HG03565 (cell line): ENCODE measurements at regions not wholly inside any gene's neighbourhood (a gene's known extent, or its start where the extent isn't known, plus 50 kb on each side); places are given as distances from the start of the nearest gene placed in this dataset.
"Not testable (repeated sequence)": the region's sequence is repeated elsewhere in the genome, so short reads cannot be mapped to it uniquely, and the experiment has no call there.

ENCODE experiments used
- ATAC-seq: cut with Tn5 transposase; IDR thresholded peaks from one replicate; pipeline ENCODE4 v1.9.1; 2021; ENCODE audit warnings: mild to moderate bottlenecking, moderate library complexity; ENCODE audit not compliant: unreplicated experiment

GRCh38 chr4:156419080-156419685 lies 465.5 kb upstream of the CTSO start:
- ATAC-seq: no peak

GRCh38 chr4:156414406-156414805 lies 460.7 kb upstream of the CTSO start:
- no peak for ATAC-seq

- no peak for ATAC-seq
Observed at GRCh38 chr4:156413239-156414135, 459.8 kb upstream of the CTSO start.

GRCh38 chr4:156411531-156411930 lies 457.9 kb upstream of the CTSO start:
- ATAC-seq: no peak

- no peak for ATAC-seq
Observed at GRCh38 chr4:156408749-156409148, 455.1 kb upstream of the CTSO start.

GRCh38 chr4:156401371-156401770 lies 447.7 kb upstream of the CTSO start:
- no peak for ATAC-seq

- ATAC-seq: no peak
Observed at GRCh38 chr4:156396534-156396933, 442.9 kb upstream of the CTSO start.

- no peak for ATAC-seq
Observed at GRCh38 chr4:156391325-156391653, 437.6 kb upstream of the CTSO start.

GRCh38 chr4:156390599-156391324 lies 437.1 kb upstream of the CTSO start:
- no peak for ATAC-seq

- no peak for ATAC-seq
Observed at GRCh38 chr4:156388826-156389225, 435.2 kb upstream of the CTSO start.

GRCh38 chr4:156378033-156378665 lies 424.5 kb upstream of the CTSO start:
- ATAC-seq: peak; percentile 71

- ATAC-seq: no peak
Observed at GRCh38 chr4:156377036-156377710, 423.5 kb upstream of the CTSO start.

GRCh38 chr4:156374894-156375293 lies 421.2 kb upstream of the CTSO start:
- no peak for ATAC-seq

- no peak for ATAC-seq
Observed at GRCh38 chr4:156374069-156374468, 420.4 kb upstream of the CTSO start.

GRCh38 chr4:156367502-156367901 lies 413.8 kb upstream of the CTSO start:
- not testable (repeated sequence) for ATAC-seq

- no peak for ATAC-seq
Observed at GRCh38 chr4:156362581-156362980, 408.9 kb upstream of the CTSO start.

- no peak for ATAC-seq
Observed at GRCh38 chr4:156347412-156348075, 393.9 kb upstream of the CTSO start.

- no peak for ATAC-seq
Observed at GRCh38 chr4:156346959-156347385, 393.3 kb upstream of the CTSO start.

- no peak for ATAC-seq
Observed at GRCh38 chr4:156344397-156344796, 390.7 kb upstream of the CTSO start.

GRCh38 chr4:156336511-156336910 lies 382.8 kb upstream of the CTSO start:
- ATAC-seq: no peak
